Endothelial cell of umbilical vein (primary cell): ENCODE measurements at regions not wholly inside any gene's neighbourhood (a gene's known extent, or its start where the extent isn't known, plus 50 kb on each side); places are given as distances from the start of the nearest gene placed in this dataset.

ENCODE experiments used
- BruUV-seq: library from RNA; stranded (reverse); fragments of 400-500 nt; replicated peaks from 2 replicates; lab custom pipeline; 2021; lab: Mats Ljungman, UMichigan
- CTCF ChIA-PET: fragments of 300-600, 350-600 bp; sonication (Branson Sonifier 250); formaldehyde crosslinking; loops from one replicate; lab custom pipeline; 2021; ENCODE audit warnings: antibody characterized with exemption, inconsistent platforms; lab: Charles Lee
- POLR2A ChIA-PET: fragments of 300-600, 350-600 bp; sonication (Branson Sonifier 250); formaldehyde crosslinking; loops from one replicate; lab custom pipeline; 2021; ENCODE audit warnings: antibody characterized with exemption, inconsistent platforms; lab: Charles Lee
- DNase-seq: peaks from one replicate; pipeline ENCODE4 v3.0.0-alpha.2; 2011; ENCODE audit warnings: low read depth, low spot score
- FAIRE-seq: peaks from 2 replicates; lab custom pipeline; 2011; peaks lifted over from hg19 to GRCh38; lab: Jason Lieb, UNC
- H2AFZ ChIP-seq: 2 replicates; pipeline ENCODE4 v1.6.0; 2012; ENCODE audit warnings: low read depth, low read length, control low read depth, inconsistent platforms
- H3K27ac ChIP-seq: 2 replicates; pipeline ENCODE4 v1.5.1; 2011; ENCODE audit warnings: low read depth, mild to moderate bottlenecking, control low read depth, low read length, moderate library complexity; ENCODE audit not compliant: insufficient read depth
- H3K27me3 ChIP-seq, 2 experiments: 2 replicates each; pipeline versions ENCODE4 v1.6.0 to v1.6.1; 2011; ENCODE audit warnings: low read length in 2 of 2, mixed read lengths in 1 of 2; ENCODE audit not compliant: control insufficient read depth in 2 of 2, insufficient read depth in 2 of 2
- H3K36me3 ChIP-seq, 2 experiments: 2 replicates in 1 of 2; 3 replicates in 1 of 2; pipeline ENCODE4 v1.5.1; 2011; ENCODE audit warnings: low read length in 2 of 2, mild to moderate bottlenecking in 1 of 2, moderate library complexity in 1 of 2; ENCODE audit not compliant: control insufficient read depth in 2 of 2, insufficient read depth in 2 of 2; ENCODE audit errors: extremely low read depth in 1 of 2
- H3K4me1 ChIP-seq: 3 replicates; pipeline ENCODE4 v1.5.1; 2011; ENCODE audit warnings: mild to moderate bottlenecking, low read length; ENCODE audit not compliant: control insufficient read depth, insufficient read depth; ENCODE audit errors: extremely low read depth
- H3K4me2 ChIP-seq: 2 replicates; pipeline ENCODE4 v1.6.1; 2011; ENCODE audit warnings: low read length, control low read depth, mixed read lengths; ENCODE audit not compliant: insufficient read depth
- H3K4me3 ChIP-seq, 3 experiments: fragments of 200-600 bp in 1 of 3; sonication (generic), shearing (Covaris generic) in 1 of 3; replicated peaks in 1 of 3; 2 replicates each; pipeline ENCODE4 v1.5.1; 2011 to 2016; ENCODE audit warnings: control low read depth in 3 of 3, low read length in 3 of 3, mild to moderate bottlenecking in 2 of 3, inconsistent platforms in 1 of 3, low read depth in 1 of 3, moderate library complexity in 1 of 3; ENCODE audit not compliant: insufficient read depth in 1 of 3
- H3K79me2 ChIP-seq: 2 replicates; pipeline ENCODE4 v1.6.0; 2012; ENCODE audit warnings: low read length, inconsistent platforms; ENCODE audit not compliant: control insufficient read depth, insufficient read depth
- H3K9ac ChIP-seq: replicated peaks from 2 replicates; pipeline ENCODE3; 2011; ENCODE audit warnings: low read length, control low read depth; ENCODE audit not compliant: insufficient read depth; ENCODE audit errors: extremely low read depth
- H3K9me1 ChIP-seq: replicated peaks from 3 replicates; pipeline ENCODE4 v1.6.0; 2011; ENCODE audit warnings: mild to moderate bottlenecking, low read length; ENCODE audit not compliant: control insufficient read depth, insufficient read depth; ENCODE audit errors: extremely low read depth
- H3K9me3 ChIP-seq: replicated peaks from 2 replicates; pipeline ENCODE4 v1.5.1; 2012; ENCODE audit warnings: low read length, inconsistent platforms; ENCODE audit not compliant: control insufficient read depth, insufficient read depth
- H4K20me1 ChIP-seq: replicated peaks from 2 replicates; pipeline ENCODE3; 2011; ENCODE audit warnings: mild to moderate bottlenecking, low read length; ENCODE audit not compliant: control insufficient read depth, insufficient read depth; ENCODE audit errors: extremely low read depth
- CTCF ChIP-seq, 2 donors: IDR thresholded peaks; 1 replicate in 1 of 2; 2 replicates in 1 of 2; pipeline ENCODE4 v1.5.1; 2011; ENCODE audit warnings: low read length in 2 of 2, mild to moderate bottlenecking in 2 of 2, moderate library complexity in 2 of 2, control low read depth in 1 of 2, inconsistent platforms in 1 of 2, low read depth in 1 of 2; ENCODE audit not compliant: insufficient read depth in 1 of 2; ENCODE audit errors: extremely low read depth in 1 of 2
- EZH2 ChIP-seq: IDR thresholded peaks from 2 replicates; pipeline ENCODE4 v1.6.1; 2012; ENCODE audit warnings: borderline replicate concordance, low read depth, mild to moderate bottlenecking, moderate library complexity, low read length, inconsistent platforms; ENCODE audit not compliant: severe bottlenecking
- FOS ChIP-seq: IDR thresholded peaks from 2 replicates; pipeline ENCODE4 v1.6.1; 2011; ENCODE audit warnings: mild to moderate bottlenecking, low read length, moderate library complexity, borderline replicate concordance; ENCODE audit not compliant: insufficient read depth
- GATA2 ChIP-seq: IDR thresholded peaks from 2 replicates; pipeline ENCODE4 v1.7.0; 2011; ENCODE audit warnings: low read depth, mild to moderate bottlenecking, moderate library complexity, mixed read lengths, low read length; ENCODE audit not compliant: insufficient read length, insufficient read depth
- JUN ChIP-seq: IDR thresholded peaks from 2 replicates; pipeline ENCODE4 v1.6.1; 2011; ENCODE audit warnings: borderline replicate concordance, low read depth; ENCODE audit not compliant: insufficient read length, insufficient read depth
- MAX ChIP-seq: IDR thresholded peaks from 2 replicates; pipeline ENCODE4 v1.6.1; 2011; ENCODE audit not compliant: insufficient read depth, insufficient read length
- MYC ChIP-seq: IDR thresholded peaks from one replicate; pipeline ENCODE4 v1.6.1; 2011; ENCODE audit warnings: mild to moderate bottlenecking, low read depth, low read length
- POLR2A ChIP-seq: IDR thresholded peaks from 2 replicates; pipeline ENCODE4 v1.6.1; 2012; ENCODE audit warnings: low read depth, mild to moderate bottlenecking, control low read depth, low read length
- POLR2AphosphoS5 ChIP-seq: IDR thresholded peaks from 2 replicates; pipeline ENCODE4 v1.6.1; 2012; ENCODE audit warnings: low read depth, mild to moderate bottlenecking, control low read depth, low read length, moderate library complexity; ENCODE audit not compliant: insufficient read depth
- dilution Hi-C: fragments of 300-500 bp; cut with MboI; formaldehyde crosslinking; loops from one replicate; pipeline ENCODE4 v1.15.0; 2019; ENCODE audit warnings: low sequenced_read_pairs; ENCODE audit not compliant: extremely low pct_ligation_motif_present
- intact Hi-C: fragments of 100-400 bp; cut with micrococcal nuclease; formaldehyde crosslinking; loops from one replicate; pipeline ENCODE4 v1.10.0; 2022

GRCh38 chr17:6913608-6914443, 82.0 kb upstream of the ALOX12 start:
- Histone ChIP-seq H3K27ac (no peak overlapping the region), H3K9ac (no peak overlapping the region), H4K20me1 (no peaks in the 10 kb centered on the region), H3K4me1 (peaks cover 5% of the 10 kb centered on the region), H3K9me1 (no peaks in the 10 kb centered on the region), H3K27me3 (peaks cover 36 to 42% of the 10 kb centered on the region in 2 experiments), H3K9me3 (no peaks in the 10 kb centered on the region), H3K79me2 (no peaks in the 10 kb centered on the region), H3K4me2 (peak overlapping the region; percentile 55), H3K36me3 (no peaks in the 10 kb centered on the region), H3K4me3 (no peak overlapping the region), H2AFZ (peak overlapping the region; percentile 4)
- TF ChIP-seq CTCF (IDR thresholded peaks at IDR 0.05; ENCODE audit: extremely low read depth in 1 of 2, insufficient read depth in 1 of 2, low read depth in 1 of 2, low read length in 2 of 2) (peak; percentile 82 to 84), EZH2 (no peak)
- dilution Hi-C loops: no loop called here
- FAIRE-seq (peak; percentile 84), DNase-seq (peak; percentile 62)
- ChIA-PET CTCF (interaction anchor here (0.6 to 4.9 kb wide), 30 partner anchors 9 to 268 kb away, joined by 3 to 100 read pairs (median 4); partner anchors contain the start of genes ALOX12, BCL6B, RNASEK and SLC16A11), POLR2A (interaction anchor here (0.6 kb wide), 1 partner anchor 246 kb away, joined by 3 read pairs; no protein-coding TSS in a partner anchor)
- intact Hi-C loops: loop anchor here (1.0 to 5.0 kb wide), 6 partner anchors 90 to 263 kb away; a partner anchor contains a TSS
- BruUV-seq: no TSS peak

- H3K36me3 ChIP-seq: no peaks in the 10 kb centered on the region
- no TSS peak for BruUV-seq
- peaks cover 40 to 49% of the 10 kb centered on the region in 2 experiments for H3K27me3 ChIP-seq
- H4K20me1 ChIP-seq: no peaks in the 10 kb centered on the region
- TF ChIP-seq MYC: no peak
- no peak for TF ChIP-seq JUN
- no peak for TF ChIP-seq EZH2
- no peak for TF ChIP-seq GATA2
- TF ChIP-seq FOS: no peak
- TF ChIP-seq POLR2A: no peak
- no peak for TF ChIP-seq MAX
- no peak for TF ChIP-seq CTCF (IDR thresholded peaks at IDR 0.05; ENCODE audit: extremely low read depth in 1 of 2, insufficient read depth in 1 of 2, low read depth in 1 of 2, low read length in 2 of 2)
- TF ChIP-seq POLR2AphosphoS5: no peak
- no peaks in the 10 kb centered on the region for H3K79me2 ChIP-seq
- DNase-seq: no peak
- no peak overlapping the region for H3K9ac ChIP-seq
- H3K9me3 ChIP-seq: no peaks in the 10 kb centered on the region
- H2AFZ ChIP-seq: no peak overlapping the region
- FAIRE-seq: no peak
- intact Hi-C loops (loop anchor here (1.0 to 5.0 kb wide), 3 partner anchors 90 to 223 kb away; a partner anchor contains a TSS), dilution Hi-C loops (no loop called here)
- POLR2A ChIA-PET: no interaction called here
- no peak overlapping the region for H3K4me2 ChIP-seq
- CTCF ChIA-PET: interaction anchor here (0.5 to 4.9 kb wide), 30 partner anchors 8 to 267 kb away, joined by 3 to 100 read pairs (median 4); partner anchors contain the start of genes ALOX12, BCL6B, RNASEK and SLC16A11
- no peak overlapping the region for H3K4me3 ChIP-seq
- H3K27ac ChIP-seq: no peak overlapping the region
- H3K4me1 ChIP-seq: peaks cover 5% of the 10 kb centered on the region
- H3K9me1 ChIP-seq: no peaks in the 10 kb centered on the region
Observed at GRCh38 chr17:6914711-6915110, 81.1 kb upstream of the ALOX12 start.
